ENCODE measurements at regions not wholly inside any gene's neighbourhood (a gene's known extent, or its start where the extent isn't known, plus 50 kb on each side); places are given as distances from the start of the nearest gene placed in this dataset.

DNA sequence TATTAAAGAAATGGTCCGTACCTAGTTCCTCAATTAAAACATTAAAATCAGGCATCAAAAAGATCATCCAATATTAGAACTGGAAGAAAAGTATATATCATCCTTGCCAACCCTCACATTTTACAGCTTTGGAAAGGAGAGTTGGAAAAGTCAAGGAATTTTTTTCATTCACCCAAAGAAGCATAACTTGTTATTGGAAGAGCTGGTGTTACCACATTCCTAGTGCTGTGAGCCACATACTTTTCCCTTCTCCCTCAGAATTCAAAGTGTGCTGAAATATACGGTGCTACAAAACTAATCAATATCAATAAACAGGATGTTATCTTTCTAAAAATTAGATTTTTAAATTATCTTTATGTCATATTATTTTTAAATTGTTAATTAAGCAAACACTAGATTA is 202.1 kb upstream of the FAT3 start:
- TF ChIP-seq CTCF (IDR thresholded peaks at IDR 0.05; ENCODE audit: insufficient read depth in 1 of 2, low read depth in 1 of 2, low read length in 1 of 2, severe bottlenecking in 1 of 2, unreplicated experiment in 1 of 2), result no peak
- Mint-ChIP-seq H3K27me3 (ENCODE audit: insufficient read depth, unreplicated experiment) (peaks cover 3% of the 10 kb centered on the region), H3K9me3 (ENCODE audit: unreplicated experiment) (peaks cover 23% of the 10 kb centered on the region), H3K4me3 (ENCODE audit: unreplicated experiment) (no peak overlapping the region), H3K27ac (ENCODE audit: unreplicated experiment) (no peak overlapping the region), H3K36me3 (ENCODE audit: insufficient read depth, unreplicated experiment) (no peaks in the 10 kb centered on the region), H3K4me1 (ENCODE audit: low read depth, unreplicated experiment) (no peaks in the 10 kb centered on the region)
- H3K9me3 ChIP-seq, result no peaks in the 10 kb centered on the region
- ChIA-PET CTCF (no interaction called here), POLR2A (no interaction called here)
- no peak for DNase-seq
- no peaks in the 10 kb centered on the region for H3K36me3 ChIP-seq (ENCODE audit: control insufficient read depth, insufficient read depth, low read length)
- no TSS peak for BruUV-seq (replicated peaks)
- H3K27me3 ChIP-seq (replicated peaks; ENCODE audit: control insufficient read depth, insufficient read depth, low read length), result no peaks in the 10 kb centered on the region
- H3K4me1 ChIP-seq, result no peaks in the 10 kb centered on the region
- intact Hi-C loops (cut with micrococcal nuclease; ENCODE audit: unreplicated experiment), result no loop called here
- no peak overlapping the region for H3K4me3 ChIP-seq (ENCODE audit: low read depth, low read length)

- POLR2A ChIA-PET, result no interaction called here
- Histone ChIP-seq H3K4me3 (ENCODE audit: low read depth, low read length) (no peak overlapping the region), H3K27me3 (replicated peaks; ENCODE audit: control insufficient read depth, insufficient read depth, low read length) (no peaks in the 10 kb centered on the region), H3K4me1 (no peaks in the 10 kb centered on the region), H3K9me3 (peaks cover 10% of the 10 kb centered on the region; the same call in 1 of the 2 replicates), H3K36me3 (ENCODE audit: control insufficient read depth, insufficient read depth, low read length) (no peaks in the 10 kb centered on the region)
- no peak for DNase-seq
- intact Hi-C loops (cut with micrococcal nuclease; ENCODE audit: unreplicated experiment), result no loop called here
- Mint-ChIP-seq H3K36me3 (ENCODE audit: insufficient read depth, unreplicated experiment) (no peaks in the 10 kb centered on the region), H3K4me3 (ENCODE audit: unreplicated experiment) (no peak overlapping the region), H3K27me3 (ENCODE audit: insufficient read depth, unreplicated experiment) (peaks cover 8% of the 10 kb centered on the region), H3K4me1 (ENCODE audit: low read depth, unreplicated experiment) (no peaks in the 10 kb centered on the region), H3K27ac (ENCODE audit: unreplicated experiment) (no peak overlapping the region), H3K9me3 (ENCODE audit: unreplicated experiment) (peaks cover 21% of the 10 kb centered on the region)
- no TSS peak for BruUV-seq (replicated peaks)
- no peak for TF ChIP-seq CTCF (IDR thresholded peaks at IDR 0.05; ENCODE audit: insufficient read depth in 1 of 2, low read depth in 1 of 2, low read length in 1 of 2, severe bottlenecking in 1 of 2, unreplicated experiment in 1 of 2)
- CTCF ChIA-PET, result no interaction called here
Observed at GRCh38 chr11:92018332-92018731, 206.3 kb upstream of the FAT3 start.

- POLR2A ChIA-PET, result no interaction called here
- no peaks in the 10 kb centered on the region for H3K9me3 ChIP-seq
- no peak for TF ChIP-seq CTCF (IDR thresholded peaks at IDR 0.05; ENCODE audit: insufficient read depth in 1 of 2, low read depth in 1 of 2, low read length in 1 of 2, severe bottlenecking in 1 of 2, unreplicated experiment in 1 of 2)
- no peak for DNase-seq
- no peaks in the 10 kb centered on the region for H3K27me3 ChIP-seq (replicated peaks; ENCODE audit: control insufficient read depth, insufficient read depth, low read length)
- no peaks in the 10 kb centered on the region for H3K4me1 Mint-ChIP-seq (ENCODE audit: low read depth, unreplicated experiment)
- H3K27ac Mint-ChIP-seq (ENCODE audit: unreplicated experiment), result no peak overlapping the region
- H3K9me3 Mint-ChIP-seq (ENCODE audit: unreplicated experiment), result no peaks in the 10 kb centered on the region
- no TSS peak for BruUV-seq (replicated peaks)
- CTCF ChIA-PET, result no interaction called here
- no peaks in the 10 kb centered on the region for H3K4me1 ChIP-seq
- no peak overlapping the region for H3K4me3 Mint-ChIP-seq (ENCODE audit: unreplicated experiment)
- H3K36me3 ChIP-seq (ENCODE audit: control insufficient read depth, insufficient read depth, low read length), result no peaks in the 10 kb centered on the region
- H3K4me3 ChIP-seq (ENCODE audit: low read depth, low read length), result no peak overlapping the region
- intact Hi-C loops (cut with micrococcal nuclease; ENCODE audit: unreplicated experiment), result no loop called here
- no peaks in the 10 kb centered on the region for H3K36me3 Mint-ChIP-seq (ENCODE audit: insufficient read depth, unreplicated experiment)
- peaks cover 4% of the 10 kb centered on the region for H3K27me3 Mint-ChIP-seq (ENCODE audit: insufficient read depth, unreplicated experiment)
Observed at GRCh38 chr11:92008249-92008648, 216.4 kb upstream of the FAT3 start.

All from Caco-2 (cell line).